A673 (cell line): ENCODE measurements at regions not wholly inside any gene's neighbourhood (a gene's known extent, or its start where the extent isn't known, plus 50 kb on each side); places are given as distances from the start of the nearest gene placed in this dataset.

Experiments used
- BruUV-seq: library from RNA; stranded (reverse); fragments of 400-500 nt; replicated peaks from 2 replicates; lab custom pipeline; 2021; lab: Mats Ljungman, UMichigan
- CTCF ChIA-PET: fragments of 300-600 bp; sonication (Branson Sonifier 250); formaldehyde crosslinking; loops from one replicate; lab custom pipeline; 2022; ENCODE audit warnings: antibody characterized with exemption; lab: Charles Lee
- POLR2A ChIA-PET: fragments of 300-600 bp; sonication (Branson Sonifier 250); formaldehyde crosslinking; loops from one replicate; lab custom pipeline; 2022; ENCODE audit warnings: antibody characterized with exemption; ENCODE audit not compliant: low non-redundant PET; lab: Charles Lee
- DNase-seq: peaks from one replicate; pipeline ENCODE4 v3.0.0-alpha.2; 2015; ENCODE audit warnings: low spot score
- H3K27ac ChIP-seq: fragments of 200-600 bp; sonication (generic); 2 replicates; pipeline ENCODE4 v1.5.1; 2016; ENCODE audit warnings: mixed run types, low read depth, mild to moderate bottlenecking, mixed read lengths, antibody characterized with exemption, low read length; ENCODE audit not compliant: poor library complexity, severe bottlenecking
- H3K27me3 ChIP-seq: fragments of 200-600 bp; sonication (generic); replicated peaks from 2 replicates; pipeline ENCODE4 v1.6.1; 2017; ENCODE audit warnings: mixed run types, low read depth, mild to moderate bottlenecking, mixed read lengths, antibody characterized with exemption, low read length; ENCODE audit not compliant: insufficient read depth, poor library complexity
- H3K36me3 ChIP-seq: fragments of 200-600 bp; sonication (generic); 2 replicates; pipeline ENCODE4 v1.6.1; 2016; ENCODE audit warnings: mixed run types, mild to moderate bottlenecking, mixed read lengths, antibody characterized with exemption, low read length; ENCODE audit not compliant: insufficient read depth, poor library complexity, severe bottlenecking
- H3K4me1 ChIP-seq: fragments of 200-600 bp; sonication (generic); 2 replicates; pipeline ENCODE4 v1.6.1; 2017; ENCODE audit warnings: mixed run types, mild to moderate bottlenecking, mixed read lengths, antibody characterized with exemption, low read length; ENCODE audit not compliant: insufficient read depth, poor library complexity, severe bottlenecking
- H3K4me3 ChIP-seq: fragments of 200-600 bp; sonication (generic); 2 replicates; pipeline ENCODE4 v1.5.1; 2016; ENCODE audit warnings: low read depth, mixed run types, mild to moderate bottlenecking, mixed read lengths, low read length; ENCODE audit not compliant: poor library complexity, severe bottlenecking
- H3K9me3 ChIP-seq: fragments of 200-600 bp; sonication (generic); 2 replicates; pipeline ENCODE4 v1.6.1; 2016; ENCODE audit warnings: mixed run types, low read depth, mild to moderate bottlenecking, mixed read lengths, antibody characterized with exemption, low read length; ENCODE audit not compliant: poor library complexity, severe bottlenecking
- EZH2 ChIP-seq: fragments of 200-600 bp; sonication (generic); IDR thresholded peaks from 2 replicates; pipeline ENCODE4 v1.6.1; 2017; ENCODE audit warnings: borderline replicate concordance, low read depth, mild to moderate bottlenecking, mixed read lengths, antibody characterized with exemption, low read length; ENCODE audit not compliant: poor library complexity, severe bottlenecking
- intact Hi-C: fragments of 100-400 bp; cut with micrococcal nuclease; formaldehyde crosslinking; loops from one replicate; pipeline ENCODE4 v1.10.0; 2022; ENCODE audit not compliant: unreplicated experiment
- TF ChIP-seq, protein P1 (sequence below): fragments of 300-800, 200-600 bp; sonication (generic); conservative IDR thresholded peaks from 2 replicates; pipeline ENCODE4 v1.5.1; 2017; ENCODE audit warnings: low read depth, mild to moderate bottlenecking, antibody characterized with exemption, low read length, moderate library complexity, mixed read lengths

DNA sequence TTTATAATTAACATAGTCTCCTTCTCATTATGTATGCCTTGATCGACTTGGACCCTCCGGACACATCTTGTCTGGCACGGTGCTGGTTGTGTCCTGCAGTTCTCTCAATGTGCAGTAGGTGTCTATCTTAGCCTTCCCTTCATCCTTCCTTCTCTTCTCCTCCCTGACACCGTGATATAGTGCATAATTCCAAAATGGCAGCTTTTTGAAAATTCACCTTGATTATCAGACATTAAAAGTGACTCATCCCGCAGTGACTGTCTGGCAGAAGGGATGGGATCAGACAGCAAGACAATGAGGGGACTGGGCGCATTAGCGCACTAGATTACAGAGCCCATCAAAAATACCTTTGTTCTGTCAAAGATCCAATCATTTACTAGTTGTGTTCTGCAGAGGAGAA lies 70.0 kb upstream of the PMFBP1 start:
- CTCF ChIA-PET: interaction anchor here (0.5 to 1.4 kb wide), 2 partner anchors 225 to 288 kb away, joined by 3 to 4 read pairs; no protein-coding TSS in a partner anchor
- no peak for TF ChIP-seq EZH2
- TF ChIP-seq, protein P1, sequence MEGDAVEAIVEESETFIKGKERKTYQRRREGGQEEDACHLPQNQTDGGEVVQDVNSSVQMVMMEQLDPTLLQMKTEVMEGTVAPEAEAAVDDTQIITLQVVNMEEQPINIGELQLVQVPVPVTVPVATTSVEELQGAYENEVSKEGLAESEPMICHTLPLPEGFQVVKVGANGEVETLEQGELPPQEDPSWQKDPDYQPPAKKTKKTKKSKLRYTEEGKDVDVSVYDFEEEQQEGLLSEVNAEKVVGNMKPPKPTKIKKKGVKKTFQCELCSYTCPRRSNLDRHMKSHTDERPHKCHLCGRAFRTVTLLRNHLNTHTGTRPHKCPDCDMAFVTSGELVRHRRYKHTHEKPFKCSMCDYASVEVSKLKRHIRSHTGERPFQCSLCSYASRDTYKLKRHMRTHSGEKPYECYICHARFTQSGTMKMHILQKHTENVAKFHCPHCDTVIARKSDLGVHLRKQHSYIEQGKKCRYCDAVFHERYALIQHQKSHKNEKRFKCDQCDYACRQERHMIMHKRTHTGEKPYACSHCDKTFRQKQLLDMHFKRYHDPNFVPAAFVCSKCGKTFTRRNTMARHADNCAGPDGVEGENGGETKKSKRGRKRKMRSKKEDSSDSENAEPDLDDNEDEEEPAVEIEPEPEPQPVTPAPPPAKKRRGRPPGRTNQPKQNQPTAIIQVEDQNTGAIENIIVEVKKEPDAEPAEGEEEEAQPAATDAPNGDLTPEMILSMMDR: peak; percentile 65
- no TSS peak for BruUV-seq
- no peaks in the 10 kb centered on the region for H3K9me3 ChIP-seq
- POLR2A ChIA-PET: no interaction called here
- no peak overlapping the region for H3K27ac ChIP-seq
- H3K27me3 ChIP-seq: no peaks in the 10 kb centered on the region
- no peak overlapping the region for H3K4me3 ChIP-seq
- intact Hi-C loops: loop anchor here (5.0 kb wide), 1 partner anchor 225 kb away; no protein-coding TSS in a partner anchor
- no peaks in the 10 kb centered on the region for H3K4me1 ChIP-seq
- peak; percentile 51 for DNase-seq
- H3K36me3 ChIP-seq: no peaks in the 10 kb centered on the region

DNA sequence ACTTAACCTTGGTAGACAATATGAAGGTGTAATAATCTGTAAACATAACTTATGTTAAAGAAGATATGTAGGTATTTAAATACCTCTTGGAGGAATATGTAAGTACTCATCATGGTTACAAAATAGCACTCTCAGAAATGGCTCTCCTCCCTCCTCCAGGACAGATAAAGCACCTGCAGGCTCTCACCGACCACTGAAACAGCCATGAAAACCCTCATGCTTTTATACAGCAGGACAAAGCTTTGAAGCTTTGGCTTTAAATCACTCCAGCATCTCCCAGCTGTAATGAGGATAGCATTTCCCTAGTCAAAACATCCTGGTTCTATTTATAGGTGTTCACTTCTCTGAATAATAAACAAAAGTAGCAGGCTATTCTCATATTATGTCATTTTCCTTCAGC lies 69.1 kb upstream of the PMFBP1 start:
- CTCF ChIA-PET: no interaction called here
- TF ChIP-seq, protein P1: no peak
- TF ChIP-seq EZH2: no peak
- no peak for DNase-seq
- Histone ChIP-seq H3K4me3 (no peak overlapping the region), H3K36me3 (no peaks in the 10 kb centered on the region), H3K4me1 (no peaks in the 10 kb centered on the region), H3K9me3 (no peaks in the 10 kb centered on the region), H3K27me3 (no peaks in the 10 kb centered on the region), H3K27ac (no peak overlapping the region)
- intact Hi-C loops: loop anchor here (5.0 kb wide), 1 partner anchor 226 kb away; no protein-coding TSS in a partner anchor
- BruUV-seq: no TSS peak
- POLR2A ChIA-PET: no interaction called here

DNA sequence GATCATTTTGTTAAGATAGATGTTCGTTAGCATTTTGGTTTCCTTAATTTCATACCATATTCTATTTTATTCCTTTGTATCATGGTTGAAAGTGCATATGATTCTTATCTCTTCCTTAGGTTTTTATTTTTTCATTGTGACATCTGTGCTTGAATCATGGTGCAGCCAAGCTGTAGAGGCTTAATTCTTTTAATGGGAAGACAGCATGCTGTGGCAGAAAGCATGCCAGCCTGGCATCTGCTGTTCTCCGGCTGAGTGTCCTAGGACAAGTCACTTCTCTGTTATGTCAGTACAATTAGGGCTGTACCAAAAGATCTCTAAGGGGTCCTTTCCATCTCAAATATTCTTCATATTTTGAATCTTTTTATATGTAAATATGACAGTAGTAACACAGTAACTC lies 68.5 kb upstream of the PMFBP1 start:
- POLR2A ChIA-PET: no interaction called here
- CTCF ChIA-PET: no interaction called here
- Histone ChIP-seq H3K36me3 (no peaks in the 10 kb centered on the region), H3K4me3 (no peak overlapping the region), H3K9me3 (no peaks in the 10 kb centered on the region), H3K27me3 (no peaks in the 10 kb centered on the region), H3K4me1 (no peaks in the 10 kb centered on the region), H3K27ac (no peak overlapping the region)
- DNase-seq: no peak
- intact Hi-C loops: loop anchor here (5.0 kb wide), 1 partner anchor 227 kb away; no protein-coding TSS in a partner anchor
- BruUV-seq: no TSS peak
- TF ChIP-seq EZH2: no peak
- TF ChIP-seq, protein P1: no peak
